WERI-Rb-1 (cell line): ENCODE measurements at regions not wholly inside any gene's neighbourhood (a gene's known extent, or its start where the extent isn't known, plus 50 kb on each side); places are given as distances from the start of the nearest gene placed in this dataset.

ENCODE experiments used
- DNase-seq: peaks from one replicate; pipeline ENCODE4 v3.0.0-alpha.2; 2020
- H3K27ac ChIP-seq: fragments of 250-450 bp; sonication (Bioruptor Pico); 2 replicates; pipeline ENCODE4 v1.5.1; 2020; ENCODE audit warnings: mild to moderate bottlenecking, moderate library complexity
- H3K27me3 ChIP-seq: fragments of 250-450 bp; sonication (Bioruptor Pico); 2 replicates; pipeline ENCODE4 v1.5.1; 2021; ENCODE audit warnings: mild to moderate bottlenecking, low read depth, moderate library complexity; ENCODE audit not compliant: insufficient read depth, severe bottlenecking
- H3K36me3 ChIP-seq: fragments of 250-450 bp; sonication (Bioruptor Pico); 2 replicates; pipeline ENCODE4 v1.5.1; 2020; ENCODE audit warnings: mild to moderate bottlenecking, moderate library complexity
- H3K4me3 ChIP-seq: 2 replicates; pipeline ENCODE4 v1.5.1; 2011; ENCODE audit warnings: low read depth, mild to moderate bottlenecking, control low read depth, low read length
- H3K9me3 ChIP-seq: fragments of 250-450 bp; sonication (Bioruptor Pico); 2 replicates; pipeline ENCODE4 v1.5.1; 2021; ENCODE audit warnings: mild to moderate bottlenecking, moderate library complexity; ENCODE audit not compliant: severe bottlenecking
- CTCF ChIP-seq: IDR thresholded peaks from 2 replicates; pipeline ENCODE4 v1.5.1; 2011; ENCODE audit warnings: low read depth, mild to moderate bottlenecking, control low read depth, inconsistent platforms, low read length

- no peak overlapping the region for H3K4me3 ChIP-seq
- DNase-seq, result no peak
- no peak for TF ChIP-seq CTCF
- no peak overlapping the region for H3K27ac ChIP-seq
- no peaks in the 10 kb centered on the region for H3K9me3 ChIP-seq
- no peaks in the 10 kb centered on the region for H3K36me3 ChIP-seq
- H3K27me3 ChIP-seq, result peaks cover 77% of the 10 kb centered on the region
These were observed 703.7 kb downstream of the UQCRFS1 start for GRCh38 chr19:28509079-28509895.

GRCh38 chr19:28508666-28509065, 704.3 kb downstream of the UQCRFS1 start:
- H3K4me3 ChIP-seq, result no peak overlapping the region
- no peak for TF ChIP-seq CTCF
- H3K36me3 ChIP-seq, result no peaks in the 10 kb centered on the region
- DNase-seq, result no peak
- H3K9me3 ChIP-seq, result no peaks in the 10 kb centered on the region
- H3K27me3 ChIP-seq, result peaks cover 71% of the 10 kb centered on the region
- no peak overlapping the region for H3K27ac ChIP-seq

- H3K36me3 ChIP-seq, result no peaks in the 10 kb centered on the region
- H3K27ac ChIP-seq, result no peak overlapping the region
- H3K27me3 ChIP-seq, result peaks cover 80% of the 10 kb centered on the region
- no peak for TF ChIP-seq CTCF
- no peaks in the 10 kb centered on the region for H3K9me3 ChIP-seq
- no peak for DNase-seq
- H3K4me3 ChIP-seq, result no peak overlapping the region
These were observed 707.0 kb downstream of the UQCRFS1 start for GRCh38 chr19:28505933-28506332.

- DNase-seq, result no peak
- TF ChIP-seq CTCF, result no peak
- no peaks in the 10 kb centered on the region for H3K36me3 ChIP-seq
These were observed 707.8 kb downstream of the UQCRFS1 start for GRCh38 chr19:28505134-28505533.

GRCh38 chr19:28504727-28505126, 708.2 kb downstream of the UQCRFS1 start:
- H3K36me3 ChIP-seq, result no peaks in the 10 kb centered on the region
- TF ChIP-seq CTCF, result no peak
- H3K27ac ChIP-seq, result no peak overlapping the region
- no peak overlapping the region for H3K4me3 ChIP-seq
- no peak for DNase-seq
- no peaks in the 10 kb centered on the region for H3K9me3 ChIP-seq
- peaks cover 80% of the 10 kb centered on the region for H3K27me3 ChIP-seq

More at GRCh38 chr19:28505134-28505533, 707.8 kb downstream of the UQCRFS1 start:
- H3K4me3 ChIP-seq, result no peak overlapping the region
- H3K27me3 ChIP-seq, result peaks cover 80% of the 10 kb centered on the region
- no peaks in the 10 kb centered on the region for H3K9me3 ChIP-seq
- H3K27ac ChIP-seq, result no peak overlapping the region

- TF ChIP-seq CTCF, result no peak
- H3K27ac ChIP-seq, result no peak overlapping the region
- DNase-seq, result no peak
These were observed 708.8 kb downstream of the UQCRFS1 start for GRCh38 chr19:28504139-28504538.

More at GRCh38 chr19:28504139-28504538, 708.8 kb downstream of the UQCRFS1 start:
- Histone ChIP-seq H3K27me3 (peaks cover 76% of the 10 kb centered on the region), H3K9me3 (no peaks in the 10 kb centered on the region), H3K36me3 (no peaks in the 10 kb centered on the region), H3K4me3 (no peak overlapping the region)
